Mesenchymal stem cell (in vitro differentiated cells and primary cell): ENCODE measurements at regions not wholly inside any gene's neighbourhood (a gene's known extent, or its start where the extent isn't known, plus 50 kb on each side); places are given as distances from the start of the nearest gene placed in this dataset.
"Not testable (repeated sequence)": the region's sequence is repeated elsewhere in the genome, so short reads cannot be mapped to it uniquely, and the experiment has no call there.

Source experiments
- DNase-seq: peaks from one replicate; pipeline ENCODE4 v3.0.0-alpha.2; 2013
- H2AFZ ChIP-seq: one replicate; pipeline ENCODE4 v1.6.1; 2013; ENCODE audit warnings: low read depth, mild to moderate bottlenecking, control low read depth, inconsistent platforms, low read length, moderate library complexity
- H2AK5ac ChIP-seq: 2 replicates; pipeline ENCODE4 v1.6.1; 2013; ENCODE audit warnings: low read length, moderate library complexity, mild to moderate bottlenecking, inconsistent platforms; ENCODE audit not compliant: severe bottlenecking
- H2BK120ac ChIP-seq: one replicate; pipeline ENCODE4 v1.6.1; 2013; ENCODE audit warnings: low read depth, mild to moderate bottlenecking, inconsistent platforms, low read length, moderate library complexity
- H2BK12ac ChIP-seq, 2 experiments: one replicate each; pipeline ENCODE4 v1.6.1; 2013; ENCODE audit warnings: inconsistent platforms in 2 of 2, low read length in 2 of 2, mild to moderate bottlenecking in 2 of 2, moderate library complexity in 2 of 2, control low read depth in 1 of 2
- H2BK15ac ChIP-seq: one replicate; pipeline ENCODE4 v1.6.1; 2013; ENCODE audit warnings: mild to moderate bottlenecking, low read depth, inconsistent platforms; ENCODE audit not compliant: poor library complexity, severe bottlenecking
- H2BK5ac ChIP-seq: 2 replicates; pipeline ENCODE4 v1.6.1; 2013; ENCODE audit warnings: low read depth, mild to moderate bottlenecking, low read length, control low read depth, inconsistent platforms; ENCODE audit not compliant: poor library complexity, severe bottlenecking
- H3K14ac ChIP-seq, 2 experiments: one replicate each; pipeline ENCODE4 v1.6.1; 2013; ENCODE audit warnings: inconsistent platforms in 2 of 2, low read length in 2 of 2, control low read depth in 1 of 2, mild to moderate bottlenecking in 1 of 2, moderate library complexity in 1 of 2
- H3K18ac ChIP-seq, 2 experiments: one replicate each; pipeline ENCODE4 v1.6.1; 2013; ENCODE audit warnings: inconsistent platforms in 2 of 2, low read length in 2 of 2, control low read depth in 1 of 2, low read depth in 1 of 2, mild to moderate bottlenecking in 1 of 2
- H3K23ac ChIP-seq, 2 experiments: one replicate each; pipeline ENCODE4 v1.6.1; 2013; ENCODE audit warnings: inconsistent platforms in 2 of 2, low read length in 2 of 2, mild to moderate bottlenecking in 2 of 2, moderate library complexity in 2 of 2, control low read depth in 1 of 2
- H3K27ac ChIP-seq: 2 replicates; pipeline ENCODE4 v1.5.1; 2013; ENCODE audit warnings: mild to moderate bottlenecking, moderate library complexity, low read length, control low read depth, inconsistent platforms; ENCODE audit not compliant: poor library complexity, severe bottlenecking
- H3K27me3 ChIP-seq, 2 experiments: 2 replicates each; pipeline versions ENCODE4 v1.6.1 to v1.7.0; 2013; ENCODE audit warnings: low read length in 2 of 2, mild to moderate bottlenecking in 2 of 2, moderate library complexity in 2 of 2, control low read depth in 1 of 2, inconsistent platforms in 1 of 2; ENCODE audit not compliant: control insufficient read depth in 1 of 2, insufficient read depth in 1 of 2
- H3K36me3 ChIP-seq, 2 experiments: 2 replicates each; pipeline versions ENCODE4 v1.6.1 to v1.7.0; 2013; ENCODE audit warnings: low read length in 2 of 2, control low read depth in 1 of 2, inconsistent platforms in 1 of 2, low read depth in 1 of 2, mild to moderate bottlenecking in 1 of 2; ENCODE audit not compliant: insufficient read depth in 2 of 2, control insufficient read depth in 1 of 2
- H3K4ac ChIP-seq, 2 experiments: one replicate each; pipeline ENCODE4 v1.6.1; 2013; ENCODE audit warnings: inconsistent platforms in 2 of 2, low read length in 2 of 2, mild to moderate bottlenecking in 2 of 2, moderate library complexity in 2 of 2, control low read depth in 1 of 2, low read depth in 1 of 2
- H3K4me1 ChIP-seq: 2 replicates; pipeline ENCODE4 v1.6.1; 2013; ENCODE audit warnings: low read depth, low read length, control low read depth; ENCODE audit not compliant: control insufficient read depth, insufficient read depth
- H3K4me2 ChIP-seq: 2 replicates; pipeline ENCODE4 v1.6.1; 2013; ENCODE audit warnings: low read length, mild to moderate bottlenecking, inconsistent platforms; ENCODE audit not compliant: poor library complexity, severe bottlenecking
- H3K4me3 ChIP-seq, 2 experiments: 2 replicates each; pipeline versions ENCODE4 v1.5.1 to v1.7.0; 2013; ENCODE audit warnings: low read length in 2 of 2, mild to moderate bottlenecking in 2 of 2, control low read depth in 1 of 2, low read depth in 1 of 2; ENCODE audit not compliant: insufficient read depth in 1 of 2
- H3K79me1 ChIP-seq: replicated peaks from 2 replicates; pipeline ENCODE4 v1.6.1; 2013; ENCODE audit warnings: mild to moderate bottlenecking, control low read depth, low read length, inconsistent platforms; ENCODE audit not compliant: poor library complexity, severe bottlenecking
- H3K9ac ChIP-seq: 2 replicates; pipeline ENCODE4 v1.7.0; 2013; ENCODE audit warnings: mild to moderate bottlenecking, low read length, moderate library complexity
- H3K9me3 ChIP-seq: 2 replicates; pipeline ENCODE4 v1.7.0; 2013; ENCODE audit warnings: mild to moderate bottlenecking, low read length; ENCODE audit not compliant: control insufficient read depth
- H4K8ac ChIP-seq: one replicate; pipeline ENCODE4 v1.6.1; 2013; ENCODE audit warnings: inconsistent platforms, mild to moderate bottlenecking, low read length, moderate library complexity
- H4K91ac ChIP-seq: one replicate; pipeline ENCODE4 v1.6.1; 2013; ENCODE audit warnings: mild to moderate bottlenecking, low read length, inconsistent platforms
- WGBS: methylation state at CpG from one replicate; pipeline ENCODE4 v1.1.7; 2013; ENCODE audit warnings: mixed read lengths; 5-methylcytosine and 5-hydroxymethylcytosine counted together

GRCh38 chr1:143644035-143644434, 327.8 kb downstream of the FAM72C start:
- not testable (repeated sequence) for H3K18ac ChIP-seq, H3K79me1 ChIP-seq, H3K23ac ChIP-seq, H3K9ac ChIP-seq, H3K4me2 ChIP-seq, H2BK120ac ChIP-seq, H2AK5ac ChIP-seq, H2BK15ac ChIP-seq, DNase-seq, H3K4me1 ChIP-seq, H3K14ac ChIP-seq, H2BK5ac ChIP-seq, H3K9me3 ChIP-seq, H2BK12ac ChIP-seq, H3K4ac ChIP-seq, H3K36me3 ChIP-seq, H4K8ac ChIP-seq, H3K27ac ChIP-seq, H3K4me3 ChIP-seq, H2AFZ ChIP-seq, H4K91ac ChIP-seq
- H3K27me3 ChIP-seq, result peaks cover 0 to 43% of the 10 kb centered on the region in 2 experiments
- 93% methylated on average over 1 of the region's 1 CpG for WGBS

GRCh38 chr1:143643148-143643885, 328.5 kb downstream of the FAM72C start:
- Histone ChIP-seq H3K4me2 (no peak overlapping the region), H3K9me3 (no peaks in the 10 kb centered on the region), H3K27me3 (peaks cover 0 to 38% of the 10 kb centered on the region in 2 experiments), H2BK120ac (no peak overlapping the region), H3K18ac (no peak overlapping the region), H3K27ac (no peak overlapping the region), H2BK15ac (no peak overlapping the region), H3K9ac (no peak overlapping the region), H2BK5ac (no peak overlapping the region), H3K4me3 (peak overlapping the region in 1 of 2 experiments; percentile 55), H3K14ac (no peak overlapping the region), H2AK5ac (no peak overlapping the region), H2AFZ (no peak overlapping the region), H4K91ac (no peak overlapping the region), H3K79me1 (no peaks in the 10 kb centered on the region), H4K8ac (no peak overlapping the region), H3K4ac (no peak overlapping the region), H3K4me1 (no peaks in the 10 kb centered on the region), H3K23ac (no peak overlapping the region), H2BK12ac (no peak overlapping the region), H3K36me3 (no peaks in the 10 kb centered on the region)
- DNase-seq, result no peak
- 91% methylated on average over 50 of the region's 56 CpGs for WGBS

GRCh38 chr1:143625886-143626285, 345.9 kb downstream of the FAM72C start:
- no peak for DNase-seq
- Histone ChIP-seq H3K36me3 (no peaks in the 10 kb centered on the region), H2AFZ (no peak overlapping the region), H4K91ac (no peak overlapping the region), H3K18ac (no peak overlapping the region), H3K27me3 (peaks cover 0 to 5% of the 10 kb centered on the region in 2 experiments), H3K4me1 (no peaks in the 10 kb centered on the region), H3K4ac (no peak overlapping the region), H3K23ac (no peak overlapping the region), H3K27ac (no peak overlapping the region), H3K79me1 (no peaks in the 10 kb centered on the region), H3K9ac (no peak overlapping the region), H2AK5ac (no peak overlapping the region), H3K14ac (no peak overlapping the region), H2BK12ac (no peak overlapping the region), H3K9me3 (no peaks in the 10 kb centered on the region), H3K4me3 (no peak overlapping the region), H2BK5ac (no peak overlapping the region), H4K8ac (no peak overlapping the region), H2BK120ac (no peak overlapping the region), H2BK15ac (no peak overlapping the region), H3K4me2 (no peak overlapping the region)
- 50% methylated on average over 1 of the region's 2 CpGs for WGBS

GRCh38 chr1:143619851-143620250, 351.9 kb downstream of the FAM72C start:
- H3K18ac ChIP-seq, result no peak overlapping the region
- H2BK15ac ChIP-seq, result no peak overlapping the region
- H3K4me3 ChIP-seq, result no peak overlapping the region
- H3K9ac ChIP-seq, result no peak overlapping the region
- H3K27ac ChIP-seq, result no peak overlapping the region
- no peak overlapping the region for H3K4me2 ChIP-seq
- H2BK12ac ChIP-seq, result no peak overlapping the region
- WGBS, result 83% methylated on average over 11 of the region's 12 CpGs
- H3K79me1 ChIP-seq, result no peaks in the 10 kb centered on the region
- no peak overlapping the region for H4K8ac ChIP-seq
- H3K4ac ChIP-seq, result no peak overlapping the region
- no peak overlapping the region for H3K14ac ChIP-seq
- H3K9me3 ChIP-seq, result no peaks in the 10 kb centered on the region
- no peak overlapping the region for H2BK5ac ChIP-seq
- no peaks in the 10 kb centered on the region for H3K4me1 ChIP-seq
- no peak overlapping the region for H4K91ac ChIP-seq
- H2AFZ ChIP-seq, result no peak overlapping the region
- no peaks in the 10 kb centered on the region for H3K27me3 ChIP-seq
- H2BK120ac ChIP-seq, result no peak overlapping the region
- H3K23ac ChIP-seq, result no peak overlapping the region
- no peak overlapping the region for H2AK5ac ChIP-seq
- H3K36me3 ChIP-seq, result no peaks in the 10 kb centered on the region
- DNase-seq, result no peak
